ENCODE measurements at regions not wholly inside any gene's neighbourhood (a gene's known extent, or its start where the extent isn't known, plus 50 kb on each side); places are given as distances from the start of the nearest gene placed in this dataset.

- no peak for DNase-seq (ENCODE audit: low spot score)
- intact Hi-C loops (cut with DNase I) = no loop called here
Observed at GRCh38 chrX:5575407-5575806, 653.3 kb downstream of the NLGN4X start.

GRCh38 chrX:5568934-5569333 lies 659.7 kb downstream of the NLGN4X start:
- intact Hi-C loops (cut with DNase I) = no loop called here
- no peak for DNase-seq (ENCODE audit: low spot score)

- intact Hi-C loops (cut with DNase I) = no loop called here
- DNase-seq (ENCODE audit: low spot score) = no peak
Observed at GRCh38 chrX:5559386-5559785, 669.3 kb downstream of the NLGN4X start.

- intact Hi-C loops (cut with DNase I) = no loop called here
- no peak for DNase-seq (ENCODE audit: low spot score)
Observed at GRCh38 chrX:5549512-5549911, 679.2 kb downstream of the NLGN4X start.

GRCh38 chrX:5537098-5537497 lies 691.6 kb downstream of the NLGN4X start:
- no peak for DNase-seq (ENCODE audit: low spot score)
- intact Hi-C loops (cut with DNase I) = no loop called here

GRCh38 chrX:5536261-5536660 lies 692.4 kb downstream of the NLGN4X start:
- intact Hi-C loops (cut with DNase I) = no loop called here
- DNase-seq (ENCODE audit: low spot score) = no peak

- intact Hi-C loops (cut with DNase I) = no loop called here
- DNase-seq (ENCODE audit: low spot score) = no peak
Observed at GRCh38 chrX:5528057-5528456, 700.6 kb downstream of the NLGN4X start.

GRCh38 chrX:5526191-5526590 lies 702.5 kb downstream of the NLGN4X start:
- DNase-seq (ENCODE audit: low spot score) = no peak
- intact Hi-C loops (cut with DNase I) = no loop called here

GRCh38 chrX:5490786-5491563 lies 737.7 kb downstream of the NLGN4X start:
- intact Hi-C loops (cut with DNase I) = no loop called here
- DNase-seq (ENCODE audit: low spot score) = no peak

- no peak for DNase-seq (ENCODE audit: low spot score)
- intact Hi-C loops (cut with DNase I) = no loop called here
Observed at GRCh38 chrX:5474282-5474681, 754.4 kb downstream of the NLGN4X start.

GRCh38 chrX:5458300-5458842 lies 770.3 kb downstream of the NLGN4X start:
- intact Hi-C loops (cut with DNase I) = no loop called here
- DNase-seq (ENCODE audit: low spot score) = no peak

- intact Hi-C loops (cut with DNase I) = no loop called here
- no peak for DNase-seq (ENCODE audit: low spot score)
Observed at GRCh38 chrX:5449323-5449722, 779.3 kb downstream of the NLGN4X start.

- intact Hi-C loops (cut with DNase I) = no loop called here
- no peak for DNase-seq (ENCODE audit: low spot score)
Observed at GRCh38 chrX:5431823-5432222, 796.8 kb downstream of the NLGN4X start.

- intact Hi-C loops (cut with DNase I) = no loop called here
- DNase-seq (ENCODE audit: low spot score) = no peak
Observed at GRCh38 chrX:5425119-5425518, 803.5 kb downstream of the NLGN4X start.

GRCh38 chrX:5417381-5417780 lies 811.3 kb downstream of the NLGN4X start:
- intact Hi-C loops (cut with DNase I) = no loop called here

GRCh38 chrX:5415738-5416137 lies 812.9 kb downstream of the NLGN4X start:
- no peak for DNase-seq (ENCODE audit: low spot score)
- intact Hi-C loops (cut with DNase I) = no loop called here

More at GRCh38 chrX:5417381-5417780, 811.3 kb downstream of the NLGN4X start:
- no peak for DNase-seq (ENCODE audit: low spot score)

GRCh38 chrX:5409106-5409505 lies 819.6 kb downstream of the NLGN4X start:
- DNase-seq (ENCODE audit: low spot score) = no peak
- intact Hi-C loops (cut with DNase I) = no loop called here

GRCh38 chrX:5402461-5402860 lies 826.2 kb downstream of the NLGN4X start:
- intact Hi-C loops (cut with DNase I) = no loop called here

GRCh38 chrX:5399403-5399802 lies 829.3 kb downstream of the NLGN4X start:
- DNase-seq (ENCODE audit: low spot score) = no peak
- intact Hi-C loops (cut with DNase I) = no loop called here

More at GRCh38 chrX:5402461-5402860, 826.2 kb downstream of the NLGN4X start:
- DNase-seq (ENCODE audit: low spot score) = no peak

- DNase-seq (ENCODE audit: low spot score) = no peak
- intact Hi-C loops (cut with DNase I) = no loop called here
Observed at GRCh38 chrX:5397409-5397808, 831.3 kb downstream of the NLGN4X start.

- no peak for DNase-seq (ENCODE audit: low spot score)
- intact Hi-C loops (cut with DNase I) = no loop called here
Observed at GRCh38 chrX:5390376-5390775, 838.3 kb downstream of the NLGN4X start.
